T47D (cell line): ENCODE measurements at regions not wholly inside any gene's neighbourhood (a gene's known extent, or its start where the extent isn't known, plus 50 kb on each side); places are given as distances from the start of the nearest gene placed in this dataset.

Experiments
- DNase-seq, 2 experiments: peaks; one replicate each; pipeline versions ENCODE4 v3.0.0 to v3.0.0-alpha.2; 2011 to 2012; ENCODE audit warnings: low read depth in 1 of 2, low spot score in 1 of 2
- JUND ChIP-seq: IDR thresholded peaks from 2 replicates; pipeline ENCODE4 v1.6.1; 2012; ENCODE audit warnings: low read depth
- in situ Hi-C: cut with HindIII; loops from 2 replicates; pipeline ENCODE4 v1.10.0; 2016; ENCODE audit warnings: low sequenced_read_pairs, low pct_unique_long_range_greater_than_20kb

- no peak for TF ChIP-seq JUND
- DNase-seq, result no peak
- in situ Hi-C loops, result no loop called here
These were observed 198.8 kb upstream of the KIRREL3 start for GRCh38 chr11:127199306-127199801.

GRCh38 chr11:127195501-127196120 lies 195.0 kb upstream of the KIRREL3 start:
- TF ChIP-seq JUND, result no peak
- in situ Hi-C loops, result no loop called here
- no peak for DNase-seq

- in situ Hi-C loops, result no loop called here
- TF ChIP-seq JUND, result no peak
- no peak for DNase-seq
These were observed 194.0 kb upstream of the KIRREL3 start for GRCh38 chr11:127194521-127194920.

GRCh38 chr11:127193950-127194349 lies 193.4 kb upstream of the KIRREL3 start:
- in situ Hi-C loops, result no loop called here
- no peak for TF ChIP-seq JUND
- no peak for DNase-seq

GRCh38 chr11:127191689-127192088 lies 191.1 kb upstream of the KIRREL3 start:
- DNase-seq, result no peak
- in situ Hi-C loops, result no loop called here
- no peak for TF ChIP-seq JUND

GRCh38 chr11:127191261-127191660 lies 190.7 kb upstream of the KIRREL3 start:
- no peak for DNase-seq
- TF ChIP-seq JUND, result no peak
- in situ Hi-C loops, result no loop called here

GRCh38 chr11:127182586-127183203 lies 182.1 kb upstream of the KIRREL3 start:
- no peak for DNase-seq
- no peak for TF ChIP-seq JUND
- in situ Hi-C loops, result no loop called here

- TF ChIP-seq JUND, result no peak
- no peak for DNase-seq
- in situ Hi-C loops, result no loop called here
These were observed 156.7 kb upstream of the KIRREL3 start for GRCh38 chr11:127157225-127157624.

GRCh38 chr11:127149410-127149809 lies 148.8 kb upstream of the KIRREL3 start:
- in situ Hi-C loops, result no loop called here

GRCh38 chr11:127143251-127143650 lies 142.7 kb upstream of the KIRREL3 start:
- no peak for TF ChIP-seq JUND
- in situ Hi-C loops, result no loop called here
- no peak for DNase-seq

More at GRCh38 chr11:127149410-127149809, 148.8 kb upstream of the KIRREL3 start:
- no peak for DNase-seq
- no peak for TF ChIP-seq JUND

- in situ Hi-C loops, result no loop called here
- no peak for TF ChIP-seq JUND
- no peak for DNase-seq
These were observed 138.0 kb upstream of the KIRREL3 start for GRCh38 chr11:127138613-127139012.

- no peak for TF ChIP-seq JUND
- in situ Hi-C loops, result no loop called here
- no peak for DNase-seq
These were observed 137.3 kb upstream of the KIRREL3 start for GRCh38 chr11:127137771-127138280.

- no peak for DNase-seq
- TF ChIP-seq JUND, result no peak
- in situ Hi-C loops, result no loop called here
These were observed 135.9 kb upstream of the KIRREL3 start for GRCh38 chr11:127136438-127136837.
